IMR-90 (cell line): ENCODE measurements at regions not wholly inside any gene's neighbourhood (a gene's known extent, or its start where the extent isn't known, plus 50 kb on each side); places are given as distances from the start of the nearest gene placed in this dataset.

Experiments
- ATAC-seq: fragments of 200-7000 bp; cut with Tn5 transposase; 2 replicates; pipeline ENCODE4 v1.9.1; 2020; ENCODE audit warnings: low read depth, mild to moderate bottlenecking, moderate library complexity
- BruUV-seq: library from RNA; stranded (reverse); fragments of 400-500 nt; replicated peaks from 2 replicates; lab custom pipeline; 2021; lab: Mats Ljungman, UMichigan
- CTCF ChIA-PET: fragments of 300-600 bp; formaldehyde crosslinking; extraction: SDS; loops from one replicate; lab custom pipeline; 2021; ENCODE audit warnings: antibody characterized with exemption; lab: Yijun Ruan, JAX
- POLR2A ChIA-PET: fragments of 300-600 bp; sonication (Branson Sonifier 250); formaldehyde crosslinking; loops from one replicate; lab custom pipeline; 2022; ENCODE audit warnings: antibody characterized with exemption; ENCODE audit not compliant: unreplicated experiment; lab: Charles Lee
- DNase-seq: peaks from one replicate; pipeline ENCODE4 v3.0.0; 2013
- H2AFZ ChIP-seq: replicated peaks from 2 replicates; pipeline ENCODE3; 2013; ENCODE audit warnings: low read length, mild to moderate bottlenecking; ENCODE audit not compliant: poor library complexity
- H2AK5ac ChIP-seq: 2 replicates; pipeline ENCODE4 v1.6.1; 2013; ENCODE audit warnings: low read depth, low read length, inconsistent platforms
- H2AK9ac ChIP-seq: replicated peaks from 2 replicates; pipeline ENCODE3; 2013; ENCODE audit warnings: mild to moderate bottlenecking, low read depth, low read length, moderate library complexity; ENCODE audit not compliant: poor library complexity
- H2BK120ac ChIP-seq: 2 replicates; pipeline ENCODE4 v1.6.1; 2013; ENCODE audit warnings: low read depth, low read length, inconsistent platforms
- H2BK15ac ChIP-seq: 3 replicates; pipeline ENCODE4 v1.6.1; 2013; ENCODE audit warnings: low read depth, low read length, inconsistent platforms
- H2BK20ac ChIP-seq: 2 replicates; pipeline ENCODE4 v1.6.1; 2013; ENCODE audit warnings: low read depth, mild to moderate bottlenecking, inconsistent platforms, low read length, moderate library complexity
- H2BK5ac ChIP-seq: 2 replicates; pipeline ENCODE4 v1.6.1; 2013; ENCODE audit warnings: mild to moderate bottlenecking, low read depth, low read length, inconsistent platforms; ENCODE audit not compliant: poor library complexity, severe bottlenecking
- H3K14ac ChIP-seq: replicated peaks from 2 replicates; pipeline ENCODE4 v1.6.1; 2013; ENCODE audit warnings: low read depth, low read length, inconsistent platforms
- H3K18ac ChIP-seq: 2 replicates; pipeline ENCODE4 v1.6.1; 2013; ENCODE audit warnings: low read depth, low read length, control low read depth
- H3K23ac ChIP-seq: 2 replicates; pipeline ENCODE4 v1.6.1; 2013; ENCODE audit warnings: low read depth, low read length, inconsistent platforms
- H3K27ac ChIP-seq: 2 replicates; pipeline ENCODE4 v1.5.1; 2013; ENCODE audit warnings: mild to moderate bottlenecking, control low read depth, low read length; ENCODE audit not compliant: insufficient read depth
- H3K27me3 ChIP-seq: 2 replicates; pipeline ENCODE4 v1.6.1; 2013; ENCODE audit warnings: low read length; ENCODE audit not compliant: control insufficient read depth, insufficient read depth
- H3K36me3 ChIP-seq: 2 replicates; pipeline ENCODE4 v1.6.1; 2013; ENCODE audit warnings: low read length, mixed read lengths; ENCODE audit not compliant: control insufficient read depth, insufficient read depth
- H3K4ac ChIP-seq: 2 replicates; pipeline ENCODE4 v1.6.1; 2013; ENCODE audit warnings: low read depth, low read length, inconsistent platforms
- H3K4me1 ChIP-seq: 2 replicates; pipeline ENCODE4 v1.6.1; 2013; ENCODE audit warnings: low read length, mixed read lengths; ENCODE audit not compliant: control insufficient read depth, insufficient read depth
- H3K4me2 ChIP-seq: 2 replicates; pipeline ENCODE4 v1.6.1; 2013; ENCODE audit warnings: low read depth, mild to moderate bottlenecking, control low read depth, low read length, moderate library complexity
- H3K4me3 ChIP-seq: 2 replicates; pipeline ENCODE4 v1.5.1; 2013; ENCODE audit warnings: low read depth, mild to moderate bottlenecking, control low read depth, low read length, moderate library complexity; ENCODE audit not compliant: insufficient read depth
- H3K56ac ChIP-seq: 2 replicates; pipeline ENCODE4 v1.6.1; 2013; ENCODE audit warnings: low read length, inconsistent platforms; ENCODE audit not compliant: insufficient read depth; ENCODE audit errors: extremely low read depth
- H3K79me1 ChIP-seq, 2 experiments: 2 replicates each; pipeline ENCODE4 v1.6.1; 2013; ENCODE audit warnings: low read length in 2 of 2, inconsistent platforms in 1 of 2, low read depth in 1 of 2
- H3K9ac ChIP-seq: 2 replicates; pipeline ENCODE4 v1.6.1; 2013; ENCODE audit warnings: low read depth, low read length, control low read depth
- H3K9me1 ChIP-seq: 2 replicates; pipeline ENCODE4 v1.6.1; 2013; ENCODE audit warnings: low read length, inconsistent platforms; ENCODE audit not compliant: insufficient read depth
- H3K9me3 ChIP-seq: 2 replicates; pipeline ENCODE4 v1.6.1; 2013; ENCODE audit warnings: low read length; ENCODE audit not compliant: control insufficient read depth, insufficient read depth
- H4K20me1 ChIP-seq: 2 replicates; pipeline ENCODE4 v1.6.1; 2013; ENCODE audit warnings: low read length, inconsistent platforms; ENCODE audit not compliant: insufficient read depth
- H4K5ac ChIP-seq: 2 replicates; pipeline ENCODE4 v1.6.1; 2013; ENCODE audit warnings: mild to moderate bottlenecking, low read depth, low read length, control low read depth
- H4K8ac ChIP-seq, 2 experiments: 2 replicates each; pipeline ENCODE4 v1.6.1; 2013; ENCODE audit warnings: low read depth in 2 of 2, low read length in 2 of 2, control low read depth in 1 of 2, inconsistent platforms in 1 of 2
- H4K91ac ChIP-seq: 2 replicates; pipeline ENCODE4 v1.6.1; 2013; ENCODE audit warnings: low read depth, low read length, inconsistent platforms; ENCODE audit not compliant: insufficient read depth
- BHLHE40 ChIP-seq: fragments of 150-350 bp; IDR thresholded peaks from 2 replicates; pipeline ENCODE4 v1.6.1; 2016; ENCODE audit warnings: mild to moderate bottlenecking, low read depth, low read length
- CEBPB ChIP-seq: IDR thresholded peaks from 2 replicates; pipeline ENCODE4 v1.6.1; 2012; ENCODE audit warnings: low read depth, low read length, improper control_type of control experiment
- CHD1 ChIP-seq: IDR thresholded peaks from 2 replicates; pipeline ENCODE4 v1.6.1; 2012; ENCODE audit warnings: low read depth, low read length, improper control_type of control experiment
- CTCF ChIP-seq: conservative IDR thresholded peaks from 2 replicates; pipeline ENCODE4 v1.5.1; 2012; ENCODE audit warnings: mild to moderate bottlenecking, low read depth, low read length, improper control_type of control experiment
- ELK1 ChIP-seq: fragments of 150-350 bp; IDR thresholded peaks from 2 replicates; pipeline ENCODE4 v1.6.1; 2016; ENCODE audit warnings: low read depth, mild to moderate bottlenecking, low read length, moderate library complexity, borderline replicate concordance
- FOS ChIP-seq: fragments of 150-350 bp; IDR thresholded peaks from 2 replicates; pipeline ENCODE4 v1.6.1; 2016; ENCODE audit warnings: low read depth, low read length
- MAFK ChIP-seq: IDR thresholded peaks from 2 replicates; pipeline ENCODE4 v1.6.1; 2012; ENCODE audit warnings: low read depth, low read length, improper control_type of control experiment
- MAZ ChIP-seq: IDR thresholded peaks from 2 replicates; pipeline ENCODE4 v1.6.1; 2012; ENCODE audit warnings: low read depth, mild to moderate bottlenecking, low read length, improper control_type of control experiment, moderate library complexity, borderline replicate concordance
- MXI1 ChIP-seq: IDR thresholded peaks from 2 replicates; pipeline ENCODE4 v1.6.1; 2012; ENCODE audit warnings: low read depth, mild to moderate bottlenecking, low read length, moderate library complexity, borderline replicate concordance
- NFE2L2 ChIP-seq: fragments of 150-350 bp; IDR thresholded peaks from 2 replicates; pipeline ENCODE4 v1.6.1; 2016; ENCODE audit warnings: low read depth, mild to moderate bottlenecking, low read length
- POLR2A ChIP-seq: IDR thresholded peaks from 2 replicates; pipeline ENCODE4 v1.6.1; 2012; ENCODE audit warnings: mild to moderate bottlenecking, low read depth, low read length
- RAD21 ChIP-seq: IDR thresholded peaks from 2 replicates; pipeline ENCODE4 v1.6.1; 2012; ENCODE audit warnings: low read length, improper control_type of control experiment
- RCOR1 ChIP-seq: IDR thresholded peaks from 2 replicates; pipeline ENCODE4 v1.6.1; 2012; ENCODE audit warnings: mild to moderate bottlenecking, low read length, improper control_type of control experiment; ENCODE audit not compliant: insufficient replicate concordance
- RFX5 ChIP-seq: IDR thresholded peaks from 2 replicates; pipeline ENCODE4 v1.8.0; 2012; ENCODE audit warnings: low read depth, mild to moderate bottlenecking, low read length, moderate library complexity
- SMC3 ChIP-seq: fragments of 150-350 bp; IDR thresholded peaks from 2 replicates; pipeline ENCODE4 v1.6.1; 2016; ENCODE audit warnings: low read depth, mild to moderate bottlenecking, antibody characterized with exemption, low read length, moderate library complexity
- USF2 ChIP-seq: fragments of 150-350 bp; IDR thresholded peaks from 2 replicates; pipeline ENCODE4 v1.6.1; 2017; ENCODE audit warnings: mild to moderate bottlenecking, antibody characterized with exemption, low read length, low read depth
- WGBS, 2 experiments: methylation state at CpG; one replicate each; pipeline versions ENCODE4 v1.1.5 to v1.1.7; 2013; ENCODE audit warnings: missing lambda C conversion rate in 2 of 2; ENCODE audit not compliant: insufficient read length in 1 of 2; ENCODE audit errors: extremely low coverage in 2 of 2; 5-methylcytosine and 5-hydroxymethylcytosine counted together
- dilution Hi-C: fragments of 300-500 bp; cut with HindIII; formaldehyde crosslinking; loops from one replicate; pipeline ENCODE4 v1.14.3; 2018; ENCODE audit warnings: low sequenced_read_pairs; ENCODE audit not compliant: unreplicated experiment
- in situ Hi-C: fragments of 300-500 bp; cut with MboI; formaldehyde crosslinking; loops from 3 replicates; pipeline ENCODE4 v1.14.3; 2019; ENCODE audit warnings: low sequenced_read_pairs, inconsistent platforms, mixed read lengths
- intact Hi-C: fragments of 100-400 bp; cut with micrococcal nuclease; formaldehyde crosslinking; loops from 2 replicates; pipeline ENCODE4 v1.10.0; 2022

- TF ChIP-seq SMC3, result no peak
- no peak for TF ChIP-seq MXI1
- no peak for TF ChIP-seq FOS
- no peak for TF ChIP-seq USF2
- TF ChIP-seq CHD1, result no peak
- no peak for TF ChIP-seq BHLHE40
- TF ChIP-seq RCOR1, result no peak
- no peak for TF ChIP-seq MAZ
- no peak for TF ChIP-seq CEBPB
- TF ChIP-seq NFE2L2, result no peak
- no peak for TF ChIP-seq POLR2A
- no peak for TF ChIP-seq MAFK
- TF ChIP-seq CTCF, result no peak
- TF ChIP-seq RFX5, result no peak
- no peak for TF ChIP-seq ELK1
- no peak for TF ChIP-seq RAD21
- Histone ChIP-seq H4K20me1 (no peaks in the 10 kb centered on the region), H3K14ac (no peak overlapping the region), H4K91ac (no peak overlapping the region), H3K18ac (no peak overlapping the region), H2BK20ac (no peak overlapping the region), H3K9me1 (no peaks in the 10 kb centered on the region), H3K4me2 (no peak overlapping the region), H3K27me3 (no peaks in the 10 kb centered on the region), H3K4me3 (no peak overlapping the region), H2BK15ac (no peak overlapping the region), H3K36me3 (no peaks in the 10 kb centered on the region), H4K5ac (no peak overlapping the region), H3K4ac (no peak overlapping the region), H4K8ac (no peak overlapping the region), H2AK9ac (no peak overlapping the region), H2BK120ac (no peak overlapping the region), H3K27ac (no peak overlapping the region), H3K79me1 (no peaks in the 10 kb centered on the region), H2AK5ac (no peak overlapping the region), H2AFZ (no peak overlapping the region), H3K4me1 (no peaks in the 10 kb centered on the region), H2BK5ac (no peak overlapping the region), H3K23ac (no peak overlapping the region), H3K9me3 (no peaks in the 10 kb centered on the region), H3K9ac (no peak overlapping the region), H3K56ac (no peak overlapping the region)
- POLR2A ChIA-PET, result no interaction called here
- in situ Hi-C loops (no loop called here), dilution Hi-C loops (no loop called here), intact Hi-C loops (no loop called here)
- no TSS peak for BruUV-seq
- no CpG with 5 or more reads among the region's 1 CpG for WGBS, 2 experiments
- no peak for ATAC-seq
- CTCF ChIA-PET, result no interaction called here
- no peak for DNase-seq
Measured at GRCh38 chr4:33923469-33923868, 2320.8 kb downstream of the ARAP2 start.
